Testis (tissue), 2 donors: ENCODE measurements at regions not wholly inside any gene's neighbourhood (a gene's known extent, or its start where the extent isn't known, plus 50 kb on each side); places are given as distances from the start of the nearest gene placed in this dataset.

Source experiments
- DNase-seq: peaks from one replicate; pipeline ENCODE4 v3.0.0-alpha.2; 2019
- H3K27ac ChIP-seq, 2 donors: fragments of 200-600 bp; sonication (generic); one replicate each; pipeline ENCODE4 v1.5.1; 2019
- H3K27me3 ChIP-seq: fragments of 200-600 bp; sonication (generic); one replicate; pipeline ENCODE4 v1.5.1; 2019
- H3K36me3 ChIP-seq: fragments of 200-600 bp; sonication (generic); one replicate; pipeline ENCODE4 v1.5.1; 2017; ENCODE audit warnings: low read depth; ENCODE audit errors: missing control alignments
- H3K4me1 ChIP-seq: fragments of 200-600 bp; sonication (generic); one replicate; pipeline ENCODE4 v1.5.1; 2019
- H3K4me3 ChIP-seq, 2 donors: fragments of 200-600 bp; sonication (generic); one replicate each; pipeline ENCODE4 v1.5.1; 2017 to 2019
- H3K9me3 ChIP-seq: fragments of 200-600 bp; sonication (generic); one replicate; pipeline ENCODE4 v1.5.1; 2017
- POLR2A ChIP-seq: fragments of 450-650 bp; IDR thresholded peaks from one replicate; pipeline ENCODE4 v1.6.1; 2017; ENCODE audit warnings: antibody characterized with exemption, mild to moderate bottlenecking, moderate library complexity
- WGBS, 2 donors: methylation state at CpG; one replicate each; pipeline ENCODE4 v1.1.5; 2018; 5-methylcytosine and 5-hydroxymethylcytosine counted together
- intact Hi-C: fragments of 100-400 bp; cut with DNase I; formaldehyde crosslinking; loops from one replicate; pipeline ENCODE4 v1.15.1; 2023; ENCODE audit warnings: low total_unique reads
- TF ChIP-seq, protein P1 (sequence below), 3 experiments: fragments of 450-650 bp in 2 of 3; fragments of 200-600 bp in 1 of 3; sonication (generic) in 1 of 3; IDR thresholded peaks; one replicate each; pipeline ENCODE4 v1.5.1; 2016 to 2019; ENCODE audit warnings: antibody characterized with exemption in 3 of 3, mild to moderate bottlenecking in 2 of 3, moderate library complexity in 1 of 3

DNA sequence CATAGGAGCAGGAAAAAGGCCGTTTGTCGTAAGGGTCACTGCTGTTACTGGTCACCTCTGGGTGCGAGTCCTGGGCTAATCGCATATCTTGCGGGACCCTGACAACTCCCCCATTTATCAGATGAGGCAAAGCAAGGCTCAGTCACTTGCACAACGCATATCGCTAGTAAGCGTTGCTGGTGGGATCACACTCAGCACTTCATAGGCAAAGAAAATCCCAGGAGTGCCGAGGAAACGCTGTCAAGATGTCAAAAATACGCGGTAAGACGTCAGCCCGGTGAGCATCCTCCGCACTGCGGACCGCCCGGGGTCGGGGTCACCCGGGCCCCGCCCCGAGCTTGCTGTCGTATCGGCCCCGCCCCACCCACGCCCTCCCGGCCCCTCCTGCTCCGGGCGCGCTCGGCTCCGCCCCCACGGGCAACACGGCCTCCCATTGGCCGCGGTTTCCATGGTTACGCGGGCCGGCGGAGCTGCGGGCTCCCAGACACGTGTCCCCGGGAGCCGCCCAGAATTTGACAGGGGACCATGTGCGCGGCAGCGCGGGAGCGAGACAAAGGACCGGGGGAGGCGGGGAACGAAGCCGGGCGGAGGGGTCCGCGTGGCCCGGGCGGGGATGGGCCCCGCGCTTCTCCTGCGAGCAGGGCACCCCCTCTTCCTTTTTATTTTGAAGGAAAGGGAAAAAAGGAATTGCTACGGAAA is 80.2 kb upstream of the IER5L start:
- no peaks in the 10 kb centered on the region for H3K27me3 ChIP-seq
- intact Hi-C loops: loop anchor here (10.0 kb wide), 1 partner anchor 83 kb away; the partner anchor contains the start of gene IER5L
- peak; percentile 96 for DNase-seq
- H3K4me3 ChIP-seq: peak overlapping the region; percentile 24 to 38
- TF ChIP-seq, protein P1, sequence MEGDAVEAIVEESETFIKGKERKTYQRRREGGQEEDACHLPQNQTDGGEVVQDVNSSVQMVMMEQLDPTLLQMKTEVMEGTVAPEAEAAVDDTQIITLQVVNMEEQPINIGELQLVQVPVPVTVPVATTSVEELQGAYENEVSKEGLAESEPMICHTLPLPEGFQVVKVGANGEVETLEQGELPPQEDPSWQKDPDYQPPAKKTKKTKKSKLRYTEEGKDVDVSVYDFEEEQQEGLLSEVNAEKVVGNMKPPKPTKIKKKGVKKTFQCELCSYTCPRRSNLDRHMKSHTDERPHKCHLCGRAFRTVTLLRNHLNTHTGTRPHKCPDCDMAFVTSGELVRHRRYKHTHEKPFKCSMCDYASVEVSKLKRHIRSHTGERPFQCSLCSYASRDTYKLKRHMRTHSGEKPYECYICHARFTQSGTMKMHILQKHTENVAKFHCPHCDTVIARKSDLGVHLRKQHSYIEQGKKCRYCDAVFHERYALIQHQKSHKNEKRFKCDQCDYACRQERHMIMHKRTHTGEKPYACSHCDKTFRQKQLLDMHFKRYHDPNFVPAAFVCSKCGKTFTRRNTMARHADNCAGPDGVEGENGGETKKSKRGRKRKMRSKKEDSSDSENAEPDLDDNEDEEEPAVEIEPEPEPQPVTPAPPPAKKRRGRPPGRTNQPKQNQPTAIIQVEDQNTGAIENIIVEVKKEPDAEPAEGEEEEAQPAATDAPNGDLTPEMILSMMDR (IDR thresholded peaks at IDR 0.05): no peak
- TF ChIP-seq POLR2A: no peak
- H3K36me3 ChIP-seq: no peaks in the 10 kb centered on the region
- no peaks in the 10 kb centered on the region for H3K9me3 ChIP-seq
- peak overlapping the region in 1 of 2 donors; percentile 41 for H3K27ac ChIP-seq
- 5 to 8% methylated on average over 20 to 59 of the region's 62 CpGs for WGBS, 2 donors
- H3K4me1 ChIP-seq: peaks cover 26% of the 10 kb centered on the region

- no peak for DNase-seq
- peak overlapping the region in 1 of 2 donors; percentile 81 for H3K27ac ChIP-seq
- no peaks in the 10 kb centered on the region for H3K27me3 ChIP-seq
- 63 to 77% methylated on average over 13 of the region's 13 CpGs for WGBS, 2 donors
- no peak for TF ChIP-seq POLR2A
- TF ChIP-seq, protein P1 (IDR thresholded peaks at IDR 0.05): no peak
- no peaks in the 10 kb centered on the region for H3K9me3 ChIP-seq
- no peaks in the 10 kb centered on the region for H3K36me3 ChIP-seq
- H3K4me1 ChIP-seq: peaks cover 33% of the 10 kb centered on the region
- intact Hi-C loops: loop anchor here (10.0 kb wide), 1 partner anchor 82 kb away; the partner anchor contains the start of gene IER5L
- H3K4me3 ChIP-seq: no peak overlapping the region
Measured at GRCh38 chr9:129256959-129257713, 79.1 kb upstream of the IER5L start.

- Histone ChIP-seq H3K4me3 (no peak overlapping the region), H3K36me3 (no peaks in the 10 kb centered on the region), H3K27me3 (no peaks in the 10 kb centered on the region), H3K27ac (peak overlapping the region; percentile 77 to 81), H3K4me1 (peaks cover 33% of the 10 kb centered on the region), H3K9me3 (no peaks in the 10 kb centered on the region)
- TF ChIP-seq, protein P1 (IDR thresholded peaks at IDR 0.05): no peak
- no peak for TF ChIP-seq POLR2A
- intact Hi-C loops: loop anchor here (10.0 kb wide), 1 partner anchor 80 kb away; the partner anchor contains the start of gene IER5L
- DNase-seq: no peak
- 51 to 63% methylated on average over 9 of the region's 9 CpGs for WGBS, 2 donors
Measured at GRCh38 chr9:129254566-129255287, 76.7 kb upstream of the IER5L start.

GRCh38 chr9:129253803-129254381 is 75.8 kb upstream of the IER5L start:
- TF ChIP-seq, protein P1 (IDR thresholded peaks at IDR 0.05): no peak
- TF ChIP-seq POLR2A: no peak
- intact Hi-C loops: loop anchor here (10.0 kb wide), 1 partner anchor 79 kb away; the partner anchor contains the start of gene IER5L
- no peaks in the 10 kb centered on the region for H3K9me3 ChIP-seq
- no peaks in the 10 kb centered on the region for H3K27me3 ChIP-seq
- 0 to 9% methylated on average over 9 to 22 of the region's 23 CpGs for WGBS, 2 donors
- DNase-seq: peak; percentile 94
- H3K27ac ChIP-seq: peak overlapping the region; percentile 77 to 81
- H3K4me3 ChIP-seq: peak overlapping the region in 1 of 2 donors; percentile 4
- H3K36me3 ChIP-seq: no peaks in the 10 kb centered on the region
- H3K4me1 ChIP-seq: peaks cover 29% of the 10 kb centered on the region
